SK-N-SH (cell line): ENCODE measurements at regions not wholly inside any gene's neighbourhood (a gene's known extent, or its start where the extent isn't known, plus 50 kb on each side); places are given as distances from the start of the nearest gene placed in this dataset.
"Not testable (repeated sequence)": the region's sequence is repeated elsewhere in the genome, so short reads cannot be mapped to it uniquely, and the experiment has no call there.

Experiments
- EP300 ChIP-seq, 2 experiments: IDR thresholded peaks; 2 replicates each; pipeline versions ENCODE4 v1.4.0 to v1.6.1; 2012; ENCODE audit warnings: borderline replicate concordance in 1 of 2, low read depth in 1 of 2, low read length in 1 of 2
- GATA2 ChIP-seq: sonication (generic); formaldehyde crosslinking; IDR thresholded peaks from 2 replicates; pipeline ENCODE4 v1.5.0; 2020; ENCODE audit warnings: mild to moderate bottlenecking, missing genetic modification reagents
- NFIC ChIP-seq: IDR thresholded peaks from 2 replicates; pipeline ENCODE4 v1.4.0; 2012; ENCODE audit warnings: borderline replicate concordance
- POLR2AphosphoS5 ChIP-seq: IDR thresholded peaks from 2 replicates; pipeline ENCODE4 v1.6.1; 2012; ENCODE audit warnings: low read depth, low read length
- RCOR1 ChIP-seq: fragments of 150-350 bp; IDR thresholded peaks from 2 replicates; pipeline ENCODE4 v1.6.1; 2017; ENCODE audit warnings: antibody characterized with exemption, low read length
- TAF1 ChIP-seq: IDR thresholded peaks from 2 replicates; pipeline ENCODE4 v1.6.1; 2012; ENCODE audit warnings: low read depth, mild to moderate bottlenecking, low read length, moderate library complexity, borderline replicate concordance
- YY1 ChIP-seq: IDR thresholded peaks from 2 replicates; pipeline ENCODE4 v1.4.0; 2012; ENCODE audit warnings: low read depth, mild to moderate bottlenecking
- TF ChIP-seq, protein P1 (sequence below): fragments of 200-600 bp; sonication (generic); IDR thresholded peaks from 2 replicates; pipeline ENCODE4 v1.6.1; 2017; ENCODE audit warnings: antibody characterized with exemption, mild to moderate bottlenecking, moderate library complexity
- TF ChIP-seq, protein P2 (sequence below): IDR thresholded peaks from 2 replicates; pipeline ENCODE4; 2012
- TF ChIP-seq, protein P3 (sequence below): IDR thresholded peaks from 2 replicates; pipeline ENCODE4 v1.4.0; 2012; ENCODE audit warnings: low read depth

DNA sequence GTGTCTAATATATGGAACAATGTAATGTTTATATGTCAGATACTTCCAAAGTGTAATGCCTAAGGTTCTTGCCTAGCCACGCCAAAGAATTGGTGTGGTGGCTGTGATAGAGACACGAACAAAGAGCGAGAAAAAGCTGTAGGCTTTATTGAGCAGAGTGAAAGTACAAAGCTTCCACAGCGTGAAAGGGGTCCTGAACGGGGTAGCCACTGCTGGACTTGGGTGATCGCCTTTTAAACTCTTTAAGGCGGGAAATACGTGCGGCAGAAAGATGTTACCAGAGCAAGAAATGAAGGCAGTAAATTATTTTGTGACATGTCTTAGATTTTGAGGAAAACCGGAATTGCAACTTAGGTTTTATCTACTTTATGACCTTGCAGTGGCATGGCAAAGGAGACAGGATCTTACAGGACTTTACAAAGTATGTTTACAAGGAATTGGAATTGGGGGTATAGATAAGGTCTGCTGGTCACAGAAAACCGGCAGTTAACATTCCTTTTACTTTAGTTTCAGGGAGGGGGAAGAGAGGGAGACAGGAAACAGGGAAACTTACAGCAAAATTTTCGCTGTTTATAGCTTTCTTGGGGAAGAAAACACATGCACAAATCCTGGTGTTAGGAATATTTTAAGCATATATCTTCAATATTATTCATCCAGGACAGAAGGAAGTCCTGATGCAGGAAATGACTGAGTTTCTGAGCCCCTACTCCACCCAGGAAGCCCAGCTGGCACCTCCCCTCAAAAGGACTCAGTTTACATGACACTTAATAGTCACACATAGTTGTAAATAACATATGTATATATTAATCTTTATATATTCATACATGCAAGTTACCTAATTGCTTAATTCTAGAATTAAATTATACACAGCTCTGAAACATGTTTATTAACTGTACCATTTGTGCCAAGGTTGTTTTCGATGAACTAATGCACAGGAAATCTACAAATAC lies 421.3 kb upstream of the PABPC4L start:
- not testable (repeated sequence) for TF ChIP-seq TAF1; YY1; RCOR1; POLR2AphosphoS5; EP300 (IDR thresholded peaks at IDR 0.05; ENCODE audit: borderline replicate concordance in 1 of 2, low read depth in 1 of 2, low read length in 1 of 2); GATA2 (CRISPR knock-in tag); NFIC
- TF ChIP-seq, protein P1, sequence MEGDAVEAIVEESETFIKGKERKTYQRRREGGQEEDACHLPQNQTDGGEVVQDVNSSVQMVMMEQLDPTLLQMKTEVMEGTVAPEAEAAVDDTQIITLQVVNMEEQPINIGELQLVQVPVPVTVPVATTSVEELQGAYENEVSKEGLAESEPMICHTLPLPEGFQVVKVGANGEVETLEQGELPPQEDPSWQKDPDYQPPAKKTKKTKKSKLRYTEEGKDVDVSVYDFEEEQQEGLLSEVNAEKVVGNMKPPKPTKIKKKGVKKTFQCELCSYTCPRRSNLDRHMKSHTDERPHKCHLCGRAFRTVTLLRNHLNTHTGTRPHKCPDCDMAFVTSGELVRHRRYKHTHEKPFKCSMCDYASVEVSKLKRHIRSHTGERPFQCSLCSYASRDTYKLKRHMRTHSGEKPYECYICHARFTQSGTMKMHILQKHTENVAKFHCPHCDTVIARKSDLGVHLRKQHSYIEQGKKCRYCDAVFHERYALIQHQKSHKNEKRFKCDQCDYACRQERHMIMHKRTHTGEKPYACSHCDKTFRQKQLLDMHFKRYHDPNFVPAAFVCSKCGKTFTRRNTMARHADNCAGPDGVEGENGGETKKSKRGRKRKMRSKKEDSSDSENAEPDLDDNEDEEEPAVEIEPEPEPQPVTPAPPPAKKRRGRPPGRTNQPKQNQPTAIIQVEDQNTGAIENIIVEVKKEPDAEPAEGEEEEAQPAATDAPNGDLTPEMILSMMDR, result not testable (repeated sequence)
- TF ChIP-seq, protein P2, sequence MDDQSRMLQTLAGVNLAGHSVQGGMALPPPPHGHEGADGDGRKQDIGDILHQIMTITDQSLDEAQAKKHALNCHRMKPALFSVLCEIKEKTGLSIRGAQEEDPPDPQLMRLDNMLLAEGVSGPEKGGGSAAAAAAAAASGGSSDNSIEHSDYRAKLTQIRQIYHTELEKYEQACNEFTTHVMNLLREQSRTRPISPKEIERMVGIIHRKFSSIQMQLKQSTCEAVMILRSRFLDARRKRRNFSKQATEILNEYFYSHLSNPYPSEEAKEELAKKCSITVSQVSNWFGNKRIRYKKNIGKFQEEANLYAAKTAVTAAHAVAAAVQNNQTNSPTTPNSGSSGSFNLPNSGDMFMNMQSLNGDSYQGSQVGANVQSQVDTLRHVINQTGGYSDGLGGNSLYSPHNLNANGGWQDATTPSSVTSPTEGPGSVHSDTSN, result not testable (repeated sequence)
- TF ChIP-seq, protein P3, sequence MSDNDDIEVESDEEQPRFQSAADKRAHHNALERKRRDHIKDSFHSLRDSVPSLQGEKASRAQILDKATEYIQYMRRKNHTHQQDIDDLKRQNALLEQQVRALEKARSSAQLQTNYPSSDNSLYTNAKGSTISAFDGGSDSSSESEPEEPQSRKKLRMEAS, result not testable (repeated sequence)
